ENCODE measurements at regions not wholly inside any gene's neighbourhood (a gene's known extent, or its start where the extent isn't known, plus 50 kb on each side); places are given as distances from the start of the nearest gene placed in this dataset.
"Not testable (repeated sequence)": the region's sequence is repeated elsewhere in the genome, so short reads cannot be mapped to it uniquely, and the experiment has no call there.

- no peak for DNase-seq
- in situ Hi-C loops (cut with HindIII; ENCODE audit: low pct_ligation_motif_present, low sequenced_read_pairs) = no loop called here
- H3K27ac ChIP-seq = no peak overlapping the region
- H3K4me3 ChIP-seq (ENCODE audit: low read depth, low read length) = no peak overlapping the region
- TF ChIP-seq CTCF (IDR thresholded peaks at IDR 0.05; ENCODE audit: low read depth, low read length, missing control alignments) = no peak
- H3K36me3 ChIP-seq (replicated peaks) = no peaks in the 10 kb centered on the region
- no peaks in the 10 kb centered on the region for H3K27me3 ChIP-seq (replicated peaks)
Measured at GRCh38 chr3:127495821-127496655, 94.5 kb downstream of the TPRA1 start.

- in situ Hi-C loops (cut with HindIII; ENCODE audit: low pct_ligation_motif_present, low sequenced_read_pairs) = no loop called here
Measured at GRCh38 chr3:127493924-127494646, 96.4 kb downstream of the TPRA1 start.

GRCh38 chr3:127492426-127492825, 98.1 kb downstream of the TPRA1 start:
- no peak for DNase-seq
- no peak overlapping the region for H3K4me3 ChIP-seq (ENCODE audit: low read depth, low read length)
- in situ Hi-C loops (cut with HindIII; ENCODE audit: low pct_ligation_motif_present, low sequenced_read_pairs) = no loop called here
- no peak overlapping the region for H3K27ac ChIP-seq
- no peak for TF ChIP-seq CTCF (IDR thresholded peaks at IDR 0.05; ENCODE audit: low read depth, low read length, missing control alignments)
- H3K27me3 ChIP-seq (replicated peaks) = no peaks in the 10 kb centered on the region
- H3K36me3 ChIP-seq (replicated peaks) = no peaks in the 10 kb centered on the region

More at GRCh38 chr3:127493924-127494646, 96.4 kb downstream of the TPRA1 start:
- Histone ChIP-seq H3K36me3 (replicated peaks) (no peaks in the 10 kb centered on the region), H3K27ac (no peak overlapping the region), H3K27me3 (replicated peaks) (no peaks in the 10 kb centered on the region), H3K4me3 (ENCODE audit: low read depth, low read length) (no peak overlapping the region)
- no peak for DNase-seq
- TF ChIP-seq CTCF (IDR thresholded peaks at IDR 0.05; ENCODE audit: low read depth, low read length, missing control alignments) = no peak

GRCh38 chr3:127491909-127492308, 98.6 kb downstream of the TPRA1 start:
- H3K27ac ChIP-seq = no peak overlapping the region
- no peak overlapping the region for H3K4me3 ChIP-seq (ENCODE audit: low read depth, low read length)
- TF ChIP-seq CTCF (IDR thresholded peaks at IDR 0.05; ENCODE audit: low read depth, low read length, missing control alignments) = no peak
- no peak for DNase-seq
- H3K36me3 ChIP-seq (replicated peaks) = no peaks in the 10 kb centered on the region
- in situ Hi-C loops (cut with HindIII; ENCODE audit: low pct_ligation_motif_present, low sequenced_read_pairs) = no loop called here
- H3K27me3 ChIP-seq (replicated peaks) = no peaks in the 10 kb centered on the region

GRCh38 chr3:127491323-127491722, 99.2 kb downstream of the TPRA1 start:
- DNase-seq = no peak
- in situ Hi-C loops (cut with HindIII; ENCODE audit: low pct_ligation_motif_present, low sequenced_read_pairs) = no loop called here
- no peak for TF ChIP-seq CTCF (IDR thresholded peaks at IDR 0.05; ENCODE audit: low read depth, low read length, missing control alignments)
- no peak overlapping the region for H3K4me3 ChIP-seq (ENCODE audit: low read depth, low read length)
- H3K36me3 ChIP-seq (replicated peaks) = no peaks in the 10 kb centered on the region
- H3K27me3 ChIP-seq (replicated peaks) = no peaks in the 10 kb centered on the region
- no peak overlapping the region for H3K27ac ChIP-seq

GRCh38 chr3:127491024-127491305, 99.6 kb downstream of the TPRA1 start:
- DNase-seq; H3K27me3 ChIP-seq (replicated peaks); H3K4me3 ChIP-seq (ENCODE audit: low read depth, low read length); H3K36me3 ChIP-seq (replicated peaks); in situ Hi-C loops (cut with HindIII; ENCODE audit: low pct_ligation_motif_present, low sequenced_read_pairs); H3K27ac ChIP-seq: not testable (repeated sequence)
